H9 (cell line): ENCODE measurements at regions not wholly inside any gene's neighbourhood (a gene's known extent, or its start where the extent isn't known, plus 50 kb on each side); places are given as distances from the start of the nearest gene placed in this dataset.

Experiments used
- DNase-seq: peaks from one replicate; pipeline ENCODE4 v3.0.0-alpha.2; 2017
- H2AFZ ChIP-seq: one replicate; pipeline ENCODE4 v1.6.1; 2013; ENCODE audit warnings: mild to moderate bottlenecking, low read length, control low read depth, moderate library complexity
- H2AK5ac ChIP-seq: 2 replicates; pipeline ENCODE4 v1.6.1; 2013; ENCODE audit warnings: low read length, control low read depth, mixed read lengths; ENCODE audit not compliant: insufficient read length
- H2BK120ac ChIP-seq: one replicate; pipeline ENCODE4 v1.6.1; 2013; ENCODE audit warnings: low read depth, mild to moderate bottlenecking, low read length, control low read depth, inconsistent platforms; ENCODE audit not compliant: poor library complexity, severe bottlenecking
- H2BK12ac ChIP-seq: 2 replicates; pipeline ENCODE4 v1.6.1; 2013; ENCODE audit warnings: low read length, control low read depth, mixed read lengths, low read depth; ENCODE audit not compliant: insufficient read length
- H2BK15ac ChIP-seq: 2 replicates; pipeline ENCODE4 v1.6.1; 2013; ENCODE audit warnings: low read depth, low read length, control low read depth
- H2BK20ac ChIP-seq: one replicate; pipeline ENCODE4 v1.6.1; 2013; ENCODE audit warnings: low read depth, mild to moderate bottlenecking, low read length, control low read depth, inconsistent platforms; ENCODE audit not compliant: poor library complexity, severe bottlenecking
- H2BK5ac ChIP-seq: 2 replicates; pipeline ENCODE4 v1.6.1; 2013; ENCODE audit warnings: low read length, control low read depth, mixed read lengths; ENCODE audit not compliant: insufficient read length
- H3K14ac ChIP-seq: 2 replicates; pipeline ENCODE4 v1.6.1; 2013; ENCODE audit warnings: low read length, control low read depth; ENCODE audit not compliant: insufficient read depth
- H3K18ac ChIP-seq: 2 replicates; pipeline ENCODE4 v1.6.1; 2013; ENCODE audit warnings: low read depth, mild to moderate bottlenecking, mixed read lengths, low read length, control low read depth; ENCODE audit not compliant: insufficient read length
- H3K23ac ChIP-seq: 2 replicates; pipeline ENCODE4 v1.6.1; 2013; ENCODE audit warnings: low read length, control low read depth, mixed read lengths, low read depth; ENCODE audit not compliant: insufficient read length
- H3K23me2 ChIP-seq: 2 replicates; pipeline ENCODE4 v1.6.1; 2013; ENCODE audit warnings: low read depth, mild to moderate bottlenecking, mixed read lengths, low read length, control low read depth; ENCODE audit not compliant: insufficient read length, poor library complexity, severe bottlenecking
- H3K27ac ChIP-seq: 2 replicates; pipeline ENCODE4 v1.5.1; 2013; ENCODE audit warnings: low read length, control low read depth, mixed read lengths, low read depth; ENCODE audit not compliant: insufficient read length
- H3K27me3 ChIP-seq: 2 replicates; pipeline ENCODE4 v1.6.1; 2013; ENCODE audit warnings: low read length, control low read depth, inconsistent platforms; ENCODE audit not compliant: insufficient read depth
- H3K4ac ChIP-seq: 2 replicates; pipeline ENCODE4 v1.6.1; 2013; ENCODE audit warnings: low read depth, mild to moderate bottlenecking, control low read depth, inconsistent platforms, low read length, moderate library complexity
- H3K4me1 ChIP-seq: 2 replicates; pipeline ENCODE4 v1.6.1; 2013; ENCODE audit warnings: low read length, control low read depth, inconsistent platforms; ENCODE audit not compliant: insufficient read depth
- H3K4me2 ChIP-seq: 2 replicates; pipeline ENCODE4 v1.6.1; 2013; ENCODE audit warnings: low read length, control low read depth, mixed read lengths; ENCODE audit not compliant: insufficient read length, insufficient read depth
- H3K56ac ChIP-seq: 2 replicates; pipeline ENCODE4 v1.6.1; 2013; ENCODE audit warnings: low read depth, mild to moderate bottlenecking, mixed read lengths, low read length, control low read depth; ENCODE audit not compliant: insufficient read length
- H3K79me1 ChIP-seq: 2 replicates; pipeline ENCODE4 v1.6.1; 2013; ENCODE audit warnings: low read depth, mild to moderate bottlenecking, moderate library complexity, low read length, control low read depth, inconsistent platforms; ENCODE audit not compliant: insufficient read depth, poor library complexity, severe bottlenecking
- H3K79me2 ChIP-seq: 2 replicates; pipeline ENCODE4 v1.6.1; 2013; ENCODE audit warnings: low read length, control low read depth, inconsistent platforms; ENCODE audit not compliant: insufficient read depth
- H3K9ac ChIP-seq: 2 replicates; pipeline ENCODE4 v1.6.1; 2013; ENCODE audit warnings: low read length, control low read depth, mixed read lengths; ENCODE audit not compliant: insufficient read length; ENCODE audit errors: extremely low read depth
- H3K9me3 ChIP-seq: one replicate; pipeline ENCODE4 v1.6.1; 2013; ENCODE audit warnings: low read depth, low read length, inconsistent platforms; ENCODE audit not compliant: control insufficient read depth
- H3T11ph ChIP-seq: one replicate; pipeline ENCODE4 v1.6.1; 2013; ENCODE audit warnings: mild to moderate bottlenecking, low read length, control low read depth, inconsistent platforms
- H4K20me1 ChIP-seq: one replicate; pipeline ENCODE4 v1.6.1; 2013; ENCODE audit not compliant: control insufficient read depth, insufficient read length, insufficient read depth
- H4K5ac ChIP-seq: 2 replicates; pipeline ENCODE4 v1.6.1; 2013; ENCODE audit warnings: low read depth, mild to moderate bottlenecking, mixed read lengths, low read length, control low read depth; ENCODE audit not compliant: insufficient read length
- H4K8ac ChIP-seq: replicated peaks from 2 replicates; pipeline ENCODE4 v1.6.1; 2013; ENCODE audit warnings: low read length, control low read depth, mixed read lengths, low read depth; ENCODE audit not compliant: insufficient read length
- H4K91ac ChIP-seq: 2 replicates; pipeline ENCODE4 v1.6.1; 2013; ENCODE audit warnings: low read depth, mild to moderate bottlenecking, moderate library complexity, mixed read lengths, low read length, control low read depth; ENCODE audit not compliant: insufficient read length
- H3K27ac Mint-ChIP-seq, 3 experiments: 2 replicates in 2 of 3; 3 replicates in 1 of 3; pipeline ENCODE4 v1.8.0; 2020 to 2021; ENCODE audit warnings: mixed read lengths in 3 of 3, mild to moderate bottlenecking in 1 of 3, moderate library complexity in 1 of 3
- H3K27me3 Mint-ChIP-seq: 2 replicates; pipeline ENCODE4 v1.8.0; 2021; ENCODE audit warnings: low read depth, mild to moderate bottlenecking, moderate library complexity, mixed read lengths
- H3K36me3 Mint-ChIP-seq, 3 experiments: 2 replicates in 2 of 3; 3 replicates in 1 of 3; pipeline ENCODE4 v1.8.0; 2020 to 2021; ENCODE audit warnings: low read depth in 3 of 3, mixed read lengths in 3 of 3; ENCODE audit not compliant: insufficient read depth in 1 of 3
- H3K4me1 Mint-ChIP-seq, 2 experiments: 2 replicates each; pipeline ENCODE4 v1.8.0; 2020; ENCODE audit warnings: mixed read lengths in 2 of 2
- H3K4me3 Mint-ChIP-seq, 2 experiments: 2 replicates in 1 of 2; 3 replicates in 1 of 2; pipeline ENCODE4 v1.8.0; 2020 to 2021; ENCODE audit warnings: mild to moderate bottlenecking in 2 of 2, mixed read lengths in 2 of 2, moderate library complexity in 1 of 2
- H3K9me3 Mint-ChIP-seq, 2 experiments: 2 replicates in 1 of 2; 3 replicates in 1 of 2; pipeline ENCODE4 v1.8.0; 2020; ENCODE audit warnings: mild to moderate bottlenecking in 2 of 2, mixed read lengths in 2 of 2, moderate library complexity in 1 of 2
- WGBS: extraction: QIAGEN DNeasy Blood & Tissue Kit; methylation state at CpG from one replicate; pipeline ENCODE4 v1.1.7; 2013; ENCODE audit warnings: missing lambda C conversion rate, low lambda C conversion rate, mixed read lengths; ENCODE audit not compliant: insufficient read length; ENCODE audit errors: extremely low coverage; 5-methylcytosine and 5-hydroxymethylcytosine counted together
- TF ChIP-seq, protein P1 (sequence below): fragments of 200-600 bp; sonication (generic); conservative IDR thresholded peaks from 3 replicates; pipeline ENCODE4 v1.8.0; 2021; ENCODE audit warnings: antibody characterized with exemption, mild to moderate bottlenecking

DNA sequence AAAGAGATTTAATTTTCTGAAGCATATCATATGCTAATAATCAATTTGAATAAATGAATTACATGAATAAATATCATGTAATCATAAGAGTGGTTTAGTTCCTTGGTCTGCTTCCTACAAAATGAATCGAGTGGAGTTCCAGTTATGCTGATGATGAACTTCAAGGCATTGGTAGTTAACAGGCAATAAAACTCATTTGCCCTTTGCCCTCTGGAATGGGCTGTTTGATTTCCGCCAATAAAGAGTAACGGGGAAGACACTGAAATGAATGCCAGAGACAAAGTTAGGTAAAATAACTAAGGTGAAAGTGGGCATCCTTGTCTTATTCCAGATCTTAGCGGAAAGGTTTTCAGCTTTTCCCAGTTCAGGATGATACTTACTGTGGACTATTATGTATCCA lies 90.1 kb downstream of the C3orf38 start:
- H2BK20ac ChIP-seq = no peak overlapping the region
- H3K27ac Mint-ChIP-seq = no peak overlapping the region
- no peaks in the 10 kb centered on the region for H3K79me2 ChIP-seq
- H4K91ac ChIP-seq = no peak overlapping the region
- no peak overlapping the region for H4K5ac ChIP-seq
- H3K4me3 Mint-ChIP-seq = no peak overlapping the region
- H3K27ac ChIP-seq = no peak overlapping the region
- TF ChIP-seq, protein P1, sequence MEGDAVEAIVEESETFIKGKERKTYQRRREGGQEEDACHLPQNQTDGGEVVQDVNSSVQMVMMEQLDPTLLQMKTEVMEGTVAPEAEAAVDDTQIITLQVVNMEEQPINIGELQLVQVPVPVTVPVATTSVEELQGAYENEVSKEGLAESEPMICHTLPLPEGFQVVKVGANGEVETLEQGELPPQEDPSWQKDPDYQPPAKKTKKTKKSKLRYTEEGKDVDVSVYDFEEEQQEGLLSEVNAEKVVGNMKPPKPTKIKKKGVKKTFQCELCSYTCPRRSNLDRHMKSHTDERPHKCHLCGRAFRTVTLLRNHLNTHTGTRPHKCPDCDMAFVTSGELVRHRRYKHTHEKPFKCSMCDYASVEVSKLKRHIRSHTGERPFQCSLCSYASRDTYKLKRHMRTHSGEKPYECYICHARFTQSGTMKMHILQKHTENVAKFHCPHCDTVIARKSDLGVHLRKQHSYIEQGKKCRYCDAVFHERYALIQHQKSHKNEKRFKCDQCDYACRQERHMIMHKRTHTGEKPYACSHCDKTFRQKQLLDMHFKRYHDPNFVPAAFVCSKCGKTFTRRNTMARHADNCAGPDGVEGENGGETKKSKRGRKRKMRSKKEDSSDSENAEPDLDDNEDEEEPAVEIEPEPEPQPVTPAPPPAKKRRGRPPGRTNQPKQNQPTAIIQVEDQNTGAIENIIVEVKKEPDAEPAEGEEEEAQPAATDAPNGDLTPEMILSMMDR = no peak
- no peaks in the 10 kb centered on the region for H3K79me1 ChIP-seq
- H3K27me3 ChIP-seq = no peaks in the 10 kb centered on the region
- WGBS = no CpG with 5 or more reads among the region's 4 CpGs
- H4K20me1 ChIP-seq = no peaks in the 10 kb centered on the region
- H2BK15ac ChIP-seq = no peak overlapping the region
- no peak overlapping the region for H3K14ac ChIP-seq
- no peaks in the 10 kb centered on the region for H3K4me1 ChIP-seq
- H2BK12ac ChIP-seq = no peak overlapping the region
- no peak overlapping the region for H3K4me2 ChIP-seq
- H3K27me3 Mint-ChIP-seq = peaks cover 2% of the 10 kb centered on the region; the same call in 1 of the 2 replicates
- no peak overlapping the region for H3K9ac ChIP-seq
- H3K18ac ChIP-seq = no peak overlapping the region
- H3K9me3 Mint-ChIP-seq = peaks cover 12 to 15% of the 10 kb centered on the region in 2 experiments
- no peak overlapping the region for H2BK120ac ChIP-seq
- no peaks in the 10 kb centered on the region for H3K9me3 ChIP-seq
- peaks cover 7% of the 10 kb centered on the region in 2 experiments; a peak in 3 of 4 replicates for H3K4me1 Mint-ChIP-seq
- no peak overlapping the region for H2AFZ ChIP-seq
- H3K23ac ChIP-seq = no peak overlapping the region
- no peak overlapping the region for H3K4ac ChIP-seq
- H3K36me3 Mint-ChIP-seq = peaks cover 9 to 17% (median 10%) of the 10 kb centered on the region in 3 experiments
- no peak overlapping the region for H3K56ac ChIP-seq
- no peak overlapping the region for H4K8ac ChIP-seq
- no peak overlapping the region for H3T11ph ChIP-seq
- H3K23me2 ChIP-seq = no peaks in the 10 kb centered on the region
- no peak overlapping the region for H2AK5ac ChIP-seq
- H2BK5ac ChIP-seq = no peak overlapping the region
- no peak for DNase-seq
